Gastrocnemius medialis (tissue), 4 donors: ENCODE measurements at regions not wholly inside any gene's neighbourhood (a gene's known extent, or its start where the extent isn't known, plus 50 kb on each side); places are given as distances from the start of the nearest gene placed in this dataset.
"Not testable (repeated sequence)": the region's sequence is repeated elsewhere in the genome, so short reads cannot be mapped to it uniquely, and the experiment has no call there.

Experiments used
- CTCF ChIP-seq, 5 experiments: fragments of 450-650 bp in 3 of 5; fragments of 200-600 bp in 2 of 5; sonication (generic) in 2 of 5; IDR thresholded peaks in 4 of 5; conservative IDR thresholded peaks in 1 of 5; 1 replicate in 4 of 5; 2 replicates in 1 of 5; pipeline ENCODE4 v1.5.1; 2016 to 2019; ENCODE audit warnings: antibody characterized with exemption in 5 of 5, mild to moderate bottlenecking in 3 of 5, moderate library complexity in 3 of 5
- POLR2A ChIP-seq, 2 donors: fragments of 450-650 bp; IDR thresholded peaks; one replicate each; pipeline ENCODE4 v1.6.1; 2017; ENCODE audit warnings: antibody characterized with exemption in 2 of 2, mild to moderate bottlenecking in 2 of 2, moderate library complexity in 2 of 2

GRCh38 chr16:32845572-32845971 lies 169.6 kb upstream of the TP53TG3 start:
- TF ChIP-seq POLR2A (IDR thresholded peaks at IDR 0.05); CTCF (IDR thresholded peaks at IDR 0.05 in 4 of 5, conservative IDR thresholded peaks at IDR 0.05 in 1 of 5): not testable (repeated sequence)
